AG04450 (cell line): ENCODE measurements at regions not wholly inside any gene's neighbourhood (a gene's known extent, or its start where the extent isn't known, plus 50 kb on each side); places are given as distances from the start of the nearest gene placed in this dataset.

ENCODE experiments used
- CTCF ChIA-PET: fragments of 300-600, 350-600 bp; formaldehyde crosslinking; extraction: SDS; loops from one replicate; lab custom pipeline; 2022; ENCODE audit warnings: antibody characterized with exemption, inconsistent platforms; lab: Charles Lee
- POLR2A ChIA-PET: fragments of 350-600 bp; formaldehyde crosslinking; extraction: SDS; loops from one replicate; lab custom pipeline; 2021; ENCODE audit warnings: antibody characterized with exemption, inconsistent platforms; lab: Yijun Ruan, JAX
- DNase-seq: peaks from one replicate; pipeline ENCODE4 v3.0.0-alpha.2; 2011; ENCODE audit warnings: low read depth, low spot score
- H3K27ac ChIP-seq: one replicate; pipeline ENCODE4 v1.5.1; 2012; ENCODE audit warnings: low read depth, low read length, control low read depth
- H3K27me3 ChIP-seq: one replicate; pipeline ENCODE4 v1.6.0; 2012; ENCODE audit warnings: low read length; ENCODE audit not compliant: control insufficient read depth, insufficient read depth
- H3K4me3 ChIP-seq: 2 replicates; pipeline ENCODE4 v1.5.1; 2011; ENCODE audit warnings: mild to moderate bottlenecking, low read depth, low read length, control low read depth
- H3K9me3 ChIP-seq: 2 replicates; pipeline ENCODE4 v1.5.1; 2012; ENCODE audit warnings: low read length; ENCODE audit not compliant: control insufficient read depth, insufficient read depth
- TF ChIP-seq, protein P1 (sequence below): IDR thresholded peaks from 2 replicates; pipeline ENCODE4 v1.5.1; 2011; ENCODE audit warnings: low read depth, low read length, control low read depth, inconsistent platforms

DNA sequence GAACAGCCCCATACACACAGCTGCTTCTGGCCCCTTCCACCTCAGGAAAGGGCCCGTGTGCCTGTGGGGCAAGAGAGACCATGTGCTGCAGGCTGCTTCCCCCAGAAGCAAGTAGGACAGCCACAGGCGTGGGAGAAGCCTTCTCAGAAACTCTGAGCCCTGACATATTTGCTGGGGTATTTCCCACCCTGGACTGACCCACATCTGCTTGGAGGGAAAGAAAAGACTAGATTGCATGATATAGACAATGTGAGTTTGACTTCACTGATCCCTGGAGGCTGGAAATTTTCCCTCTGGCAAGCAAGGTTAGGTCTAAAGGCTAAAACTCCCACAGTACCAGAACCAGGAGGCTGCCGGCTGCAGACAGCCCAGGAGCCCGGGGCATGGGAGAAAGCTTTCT lies 213.3 kb upstream of the SSTR4 start:
- no peaks in the 10 kb centered on the region; the same call in 1 of the 2 replicates for H3K9me3 ChIP-seq
- no peak for DNase-seq
- ChIA-PET CTCF (interaction anchor here (1.1 kb wide), 1 partner anchor 131 kb away, joined by 5 read pairs; no protein-coding TSS in a partner anchor), POLR2A (no interaction called here)
- H3K27ac ChIP-seq, result no peak overlapping the region
- no peak overlapping the region for H3K4me3 ChIP-seq
- TF ChIP-seq, protein P1, sequence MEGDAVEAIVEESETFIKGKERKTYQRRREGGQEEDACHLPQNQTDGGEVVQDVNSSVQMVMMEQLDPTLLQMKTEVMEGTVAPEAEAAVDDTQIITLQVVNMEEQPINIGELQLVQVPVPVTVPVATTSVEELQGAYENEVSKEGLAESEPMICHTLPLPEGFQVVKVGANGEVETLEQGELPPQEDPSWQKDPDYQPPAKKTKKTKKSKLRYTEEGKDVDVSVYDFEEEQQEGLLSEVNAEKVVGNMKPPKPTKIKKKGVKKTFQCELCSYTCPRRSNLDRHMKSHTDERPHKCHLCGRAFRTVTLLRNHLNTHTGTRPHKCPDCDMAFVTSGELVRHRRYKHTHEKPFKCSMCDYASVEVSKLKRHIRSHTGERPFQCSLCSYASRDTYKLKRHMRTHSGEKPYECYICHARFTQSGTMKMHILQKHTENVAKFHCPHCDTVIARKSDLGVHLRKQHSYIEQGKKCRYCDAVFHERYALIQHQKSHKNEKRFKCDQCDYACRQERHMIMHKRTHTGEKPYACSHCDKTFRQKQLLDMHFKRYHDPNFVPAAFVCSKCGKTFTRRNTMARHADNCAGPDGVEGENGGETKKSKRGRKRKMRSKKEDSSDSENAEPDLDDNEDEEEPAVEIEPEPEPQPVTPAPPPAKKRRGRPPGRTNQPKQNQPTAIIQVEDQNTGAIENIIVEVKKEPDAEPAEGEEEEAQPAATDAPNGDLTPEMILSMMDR, result no peak
- no peaks in the 10 kb centered on the region for H3K27me3 ChIP-seq

GRCh38 chr20:22823119-22823518 lies 212.0 kb upstream of the SSTR4 start:
- H3K27ac ChIP-seq, result no peak overlapping the region
- POLR2A ChIA-PET, result no interaction called here
- TF ChIP-seq, protein P1, result no peak
- no peaks in the 10 kb centered on the region for H3K27me3 ChIP-seq
- no peaks in the 10 kb centered on the region; the same call in 1 of the 2 replicates for H3K9me3 ChIP-seq
- no peak for DNase-seq
- H3K4me3 ChIP-seq, result no peak overlapping the region
- CTCF ChIA-PET, result no interaction called here

- POLR2A ChIA-PET, result no interaction called here
- Histone ChIP-seq H3K27me3 (no peaks in the 10 kb centered on the region), H3K27ac (no peak overlapping the region), H3K4me3 (no peak overlapping the region), H3K9me3 (no peaks in the 10 kb centered on the region; the same call in 1 of the 2 replicates)
- CTCF ChIA-PET, result no interaction called here
- TF ChIP-seq, protein P1, result no peak
- DNase-seq, result no peak
Observed at GRCh38 chr20:22824077-22824476, 211.0 kb upstream of the SSTR4 start.

DNA sequence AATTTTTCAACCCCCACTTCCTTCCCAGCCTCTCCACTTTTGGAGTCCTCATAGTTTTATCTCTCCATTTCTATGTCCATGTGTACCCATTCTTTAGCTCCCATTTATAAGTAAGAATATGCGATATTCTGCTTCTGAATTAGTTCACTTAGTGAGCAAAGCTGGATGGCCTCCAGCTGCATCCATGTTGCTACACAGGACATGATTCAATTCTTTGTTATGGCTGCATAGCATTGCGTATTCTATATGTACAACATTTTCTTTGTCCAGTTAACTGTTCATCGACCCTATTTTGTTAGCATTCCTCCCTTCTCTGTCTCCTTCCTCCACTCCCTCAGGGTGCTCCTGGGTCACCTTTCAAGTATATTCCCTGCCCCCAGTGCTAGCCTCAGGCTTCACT lies 210.0 kb upstream of the SSTR4 start:
- TF ChIP-seq, protein P1, result no peak
- no peak for DNase-seq
- Histone ChIP-seq H3K4me3 (no peak overlapping the region), H3K27me3 (no peaks in the 10 kb centered on the region), H3K27ac (no peak overlapping the region), H3K9me3 (no peaks in the 10 kb centered on the region; the same call in 1 of the 2 replicates)
- CTCF ChIA-PET, result no interaction called here
- POLR2A ChIA-PET, result no interaction called here

GRCh38 chr20:22825546-22825945 lies 209.6 kb upstream of the SSTR4 start:
- no peak for DNase-seq
- Histone ChIP-seq H3K27ac (no peak overlapping the region), H3K9me3 (no peaks in the 10 kb centered on the region; the same call in 1 of the 2 replicates), H3K27me3 (no peaks in the 10 kb centered on the region), H3K4me3 (no peak overlapping the region)
- ChIA-PET CTCF (no interaction called here), POLR2A (no interaction called here)
- TF ChIP-seq, protein P1, result no peak
